ENCODE measurements at regions not wholly inside any gene's neighbourhood (a gene's known extent, or its start where the extent isn't known, plus 50 kb on each side); places are given as distances from the start of the nearest gene placed in this dataset.
A peak's percentile ranks its signal among the peaks of the same experiment; 100 is the strongest.

DNA sequence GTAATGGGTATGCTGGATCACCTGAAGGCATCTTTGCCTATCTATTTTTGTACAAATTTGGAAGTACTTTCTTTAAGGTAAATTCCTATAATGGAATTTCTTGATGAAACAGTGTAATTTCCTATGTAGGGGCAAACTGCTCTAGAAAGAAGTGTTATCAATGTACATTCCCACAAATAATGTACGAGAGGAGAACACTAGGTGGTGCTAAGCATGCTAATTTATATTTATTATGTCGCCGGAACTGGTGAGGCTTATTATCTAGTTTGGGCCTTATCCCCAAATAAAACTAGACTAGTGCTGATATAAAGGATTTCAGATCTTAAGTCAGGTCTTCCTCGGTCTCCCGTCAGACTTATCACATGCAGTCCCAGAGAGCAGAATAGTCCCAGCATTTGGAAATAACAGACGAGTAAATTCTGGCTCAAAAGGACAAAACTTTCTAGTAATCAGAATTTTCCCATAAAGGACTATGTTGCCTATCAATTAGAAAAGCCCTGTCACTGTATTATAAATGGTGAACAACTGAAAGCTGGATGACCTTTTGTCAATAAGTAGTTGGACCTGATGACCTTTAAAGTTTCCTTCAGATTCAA is 86.9 kb upstream of the RBBP8 start:
- H3K36me3 ChIP-seq (replicated peaks in 1 of 2): no peaks in the 10 kb centered on the region
- no peak for TF ChIP-seq POLR2A (IDR thresholded peaks at IDR 0.05)
- TF ChIP-seq, protein P1, sequence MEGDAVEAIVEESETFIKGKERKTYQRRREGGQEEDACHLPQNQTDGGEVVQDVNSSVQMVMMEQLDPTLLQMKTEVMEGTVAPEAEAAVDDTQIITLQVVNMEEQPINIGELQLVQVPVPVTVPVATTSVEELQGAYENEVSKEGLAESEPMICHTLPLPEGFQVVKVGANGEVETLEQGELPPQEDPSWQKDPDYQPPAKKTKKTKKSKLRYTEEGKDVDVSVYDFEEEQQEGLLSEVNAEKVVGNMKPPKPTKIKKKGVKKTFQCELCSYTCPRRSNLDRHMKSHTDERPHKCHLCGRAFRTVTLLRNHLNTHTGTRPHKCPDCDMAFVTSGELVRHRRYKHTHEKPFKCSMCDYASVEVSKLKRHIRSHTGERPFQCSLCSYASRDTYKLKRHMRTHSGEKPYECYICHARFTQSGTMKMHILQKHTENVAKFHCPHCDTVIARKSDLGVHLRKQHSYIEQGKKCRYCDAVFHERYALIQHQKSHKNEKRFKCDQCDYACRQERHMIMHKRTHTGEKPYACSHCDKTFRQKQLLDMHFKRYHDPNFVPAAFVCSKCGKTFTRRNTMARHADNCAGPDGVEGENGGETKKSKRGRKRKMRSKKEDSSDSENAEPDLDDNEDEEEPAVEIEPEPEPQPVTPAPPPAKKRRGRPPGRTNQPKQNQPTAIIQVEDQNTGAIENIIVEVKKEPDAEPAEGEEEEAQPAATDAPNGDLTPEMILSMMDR (IDR thresholded peaks at IDR 0.05): peak in 5 of 6 experiments; percentile 26 to 51 (median 42)
- H3K9me3 ChIP-seq (replicated peaks in 1 of 3): no peaks in the 10 kb centered on the region
- no peaks in the 10 kb centered on the region for H3K4me1 ChIP-seq (replicated peaks in 1 of 2)
- DNase-seq: peak in 1 of 7 donors; percentile 6
- H3K4me3 ChIP-seq: no peak overlapping the region
- no peak overlapping the region for H3K27ac ChIP-seq
- intact Hi-C loops (cut with DNase I): no loop called here
- whole genome bisulfite sequencing, 4 donors: 35 to 42% (median 40%) methylated on average over 6 of the region's 6 CpGs
- H3K27me3 ChIP-seq: no peaks in the 10 kb centered on the region

DNA sequence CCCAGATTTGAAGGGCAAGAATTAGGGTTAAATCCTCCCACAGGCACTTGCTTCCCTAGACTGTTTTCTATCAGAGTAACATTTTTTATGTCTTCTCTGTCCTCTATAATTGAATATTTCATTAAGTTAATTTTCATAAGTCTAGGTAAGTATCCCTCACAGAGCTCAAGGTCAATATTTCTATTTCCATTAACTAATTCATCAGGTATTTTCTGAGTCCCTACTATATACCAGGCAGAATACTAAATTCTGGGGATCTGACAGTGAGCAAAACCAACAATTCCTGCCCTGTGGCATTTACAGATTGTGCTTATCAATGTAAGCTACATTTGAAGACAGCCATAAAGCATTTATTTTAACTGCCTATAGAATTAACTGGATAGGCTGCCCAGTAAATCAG is 86.4 kb upstream of the RBBP8 start:
- intact Hi-C loops (cut with DNase I): no loop called here
- no peaks in the 10 kb centered on the region for H3K27me3 ChIP-seq
- no peak for DNase-seq
- H3K4me3 ChIP-seq: no peak overlapping the region
- no peak overlapping the region for H3K27ac ChIP-seq
- no peaks in the 10 kb centered on the region for H3K36me3 ChIP-seq (replicated peaks in 1 of 2)
- no peaks in the 10 kb centered on the region for H3K4me1 ChIP-seq (replicated peaks in 1 of 2)
- H3K9me3 ChIP-seq (replicated peaks in 1 of 3): no peaks in the 10 kb centered on the region
- TF ChIP-seq, protein P1 (IDR thresholded peaks at IDR 0.05): no peak
- TF ChIP-seq POLR2A (IDR thresholded peaks at IDR 0.05): no peak

DNA sequence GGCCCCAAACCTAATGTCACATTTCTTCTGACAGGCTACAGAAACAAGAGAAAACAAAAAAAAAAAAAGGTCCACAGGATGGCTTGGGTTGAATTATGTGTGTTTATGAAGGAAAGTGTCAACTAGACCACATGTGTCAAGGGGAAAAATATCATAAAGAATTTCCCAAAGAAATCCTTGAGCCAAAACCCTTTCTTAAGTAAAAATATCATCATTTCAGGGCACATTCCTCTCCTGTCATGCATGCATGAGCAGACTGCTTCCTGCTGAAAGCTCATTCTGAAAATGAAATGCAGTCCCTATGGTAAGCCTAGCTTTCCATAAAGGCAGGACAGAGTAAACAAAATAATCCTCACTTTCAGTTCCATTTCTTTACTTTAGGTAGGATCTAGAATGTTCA is 85.7 kb upstream of the RBBP8 start:
- Histone ChIP-seq H3K27ac (no peak overlapping the region), H3K4me1 (replicated peaks in 1 of 2) (no peaks in the 10 kb centered on the region), H3K36me3 (replicated peaks in 1 of 2) (no peaks in the 10 kb centered on the region), H3K4me3 (no peak overlapping the region), H3K9me3 (replicated peaks in 1 of 3) (no peaks in the 10 kb centered on the region), H3K27me3 (no peaks in the 10 kb centered on the region)
- no peak for DNase-seq
- intact Hi-C loops (cut with DNase I): no loop called here
- TF ChIP-seq POLR2A (IDR thresholded peaks at IDR 0.05): no peak
- TF ChIP-seq, protein P1 (IDR thresholded peaks at IDR 0.05): no peak

DNA sequence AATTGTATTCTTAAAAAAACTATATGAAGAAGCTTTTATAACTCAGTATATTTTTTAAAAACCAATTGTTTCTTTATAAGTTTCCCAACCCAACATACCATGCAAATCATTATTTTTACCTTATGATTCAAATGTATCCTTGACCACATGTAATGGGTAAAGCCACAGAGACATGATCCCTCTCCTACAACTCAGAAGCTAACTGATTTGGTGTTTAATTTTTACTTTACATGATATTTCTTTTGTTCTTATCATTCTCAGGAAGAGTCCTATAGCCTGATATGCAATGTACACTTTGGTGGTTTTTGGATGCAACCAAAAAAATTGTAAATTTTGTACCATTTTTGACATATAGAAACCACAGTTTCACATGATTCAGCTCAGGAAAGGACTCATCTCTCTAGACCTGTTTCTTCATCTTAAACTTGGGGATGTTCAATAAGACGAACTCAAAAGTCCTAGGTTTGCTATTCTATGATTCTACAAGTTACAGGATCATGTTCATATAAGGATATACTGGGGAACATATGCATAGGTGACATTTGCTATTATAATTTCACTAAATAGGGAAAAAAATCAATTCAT is 85.2 kb upstream of the RBBP8 start:
- intact Hi-C loops (cut with DNase I): no loop called here
- Histone ChIP-seq H3K4me1 (replicated peaks in 1 of 2) (no peaks in the 10 kb centered on the region), H3K27ac (no peak overlapping the region)

More for the DNA sequence above, 85.2 kb upstream of the RBBP8 start:
- H3K36me3 ChIP-seq (replicated peaks in 1 of 2): no peaks in the 10 kb centered on the region
- H3K4me3 ChIP-seq: no peak overlapping the region
- H3K27me3 ChIP-seq: no peaks in the 10 kb centered on the region
- no peak for TF ChIP-seq POLR2A (IDR thresholded peaks at IDR 0.05)
- TF ChIP-seq, protein P1 (IDR thresholded peaks at IDR 0.05): no peak
- no peak for DNase-seq
- WGBS, 4 donors: 0 to 38% (median 1%) methylated on average over 1 of the region's 1 CpG
- H3K9me3 ChIP-seq (replicated peaks in 1 of 3): no peaks in the 10 kb centered on the region

Data from adrenal gland (tissue), 9 donors.